ENCODE measurements at regions not wholly inside any gene's neighbourhood (a gene's known extent, or its start where the extent isn't known, plus 50 kb on each side); places are given as distances from the start of the nearest gene placed in this dataset.

DNA sequence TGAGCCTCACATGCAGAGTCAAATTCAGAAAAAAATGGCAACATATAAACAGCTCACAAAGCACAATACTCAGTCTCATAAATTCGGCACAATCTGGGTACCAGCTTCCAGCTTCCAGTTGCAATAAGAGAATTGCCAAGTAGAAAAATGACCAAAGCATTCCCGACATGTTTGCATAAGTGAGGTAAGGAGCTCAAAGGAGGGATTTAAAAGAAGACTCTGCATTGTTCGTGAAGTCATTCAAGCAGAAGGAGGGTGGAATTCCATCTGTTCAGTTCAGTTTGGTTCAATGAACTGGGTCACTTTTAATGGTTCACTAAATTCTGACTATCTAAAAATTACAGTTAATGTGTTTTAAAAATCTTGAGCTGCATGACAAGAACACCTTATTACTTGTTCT is 106.7 kb upstream of the KLHL14 start:
- Histone ChIP-seq H3K4ac (ENCODE audit: low read depth, low read length) (no peak overlapping the region), H3K23ac (ENCODE audit: insufficient read length, low read depth, low read length) (no peak overlapping the region), H3K9ac (ENCODE audit: extremely low read depth, insufficient read length, low read length) (no peak overlapping the region), H2BK120ac (ENCODE audit: low read depth, low read length, poor library complexity, severe bottlenecking) (no peak overlapping the region), H3K4me1 (ENCODE audit: insufficient read depth, low read length) (peaks cover 8% of the 10 kb centered on the region), H3K14ac (ENCODE audit: insufficient read depth, low read length) (no peak overlapping the region), H2AK5ac (ENCODE audit: insufficient read length, low read length) (no peak overlapping the region), H3K23me2 (ENCODE audit: insufficient read length, low read depth, low read length, poor library complexity, severe bottlenecking) (no peaks in the 10 kb centered on the region), H3K18ac (ENCODE audit: insufficient read length, low read depth, low read length) (no peak overlapping the region), H4K20me1 (ENCODE audit: control insufficient read depth, insufficient read depth, insufficient read length) (no peaks in the 10 kb centered on the region), H2BK15ac (ENCODE audit: low read depth, low read length) (no peak overlapping the region), H3K27me3 (ENCODE audit: insufficient read depth, low read length) (no peaks in the 10 kb centered on the region), H2BK20ac (ENCODE audit: low read depth, low read length, poor library complexity, severe bottlenecking) (no peak overlapping the region), H3K4me2 (ENCODE audit: insufficient read depth, insufficient read length, low read length) (no peak overlapping the region), H2AFZ (ENCODE audit: low read length) (no peak overlapping the region), H2BK5ac (ENCODE audit: insufficient read length, low read length) (no peak overlapping the region), H4K8ac (replicated peaks; ENCODE audit: insufficient read length, low read depth, low read length) (no peak overlapping the region), H3K79me2 (ENCODE audit: insufficient read depth, low read length) (no peaks in the 10 kb centered on the region), H2BK12ac (ENCODE audit: insufficient read length, low read depth, low read length) (no peak overlapping the region), H3K79me1 (ENCODE audit: insufficient read depth, low read depth, low read length, poor library complexity, severe bottlenecking) (no peaks in the 10 kb centered on the region), H3K27ac (ENCODE audit: insufficient read length, low read depth, low read length) (no peak overlapping the region), H4K5ac (ENCODE audit: insufficient read length, low read depth, low read length) (no peak overlapping the region), H3T11ph (ENCODE audit: low read length) (no peak overlapping the region), H3K9me3 (ENCODE audit: control insufficient read depth, low read depth, low read length) (no peaks in the 10 kb centered on the region), H4K91ac (ENCODE audit: insufficient read length, low read depth, low read length) (no peak overlapping the region), H3K56ac (ENCODE audit: insufficient read length, low read depth, low read length) (no peak overlapping the region)
- Mint-ChIP-seq H3K36me3 (ENCODE audit: insufficient read depth in 1 of 3, low read depth in 3 of 3) (peaks cover 0 to 2% (median 0%) of the 10 kb centered on the region in 3 experiments; a peak in 1 of 7 replicates), H3K9me3 (peaks cover 0 to 5% of the 10 kb centered on the region in 2 experiments; a peak in 2 of 5 replicates), H3K4me3 (no peak overlapping the region), H3K27me3 (ENCODE audit: low read depth) (no peaks in the 10 kb centered on the region; the same call in 1 of the 2 replicates), H3K27ac (no peak overlapping the region), H3K4me1 (peaks cover 18 to 19% of the 10 kb centered on the region in 2 experiments)
- no CpG with 5 or more reads among the region's 3 CpGs for WGBS (ENCODE audit: extremely low coverage, insufficient read length, low lambda C conversion rate)
- TF ChIP-seq, protein P1, sequence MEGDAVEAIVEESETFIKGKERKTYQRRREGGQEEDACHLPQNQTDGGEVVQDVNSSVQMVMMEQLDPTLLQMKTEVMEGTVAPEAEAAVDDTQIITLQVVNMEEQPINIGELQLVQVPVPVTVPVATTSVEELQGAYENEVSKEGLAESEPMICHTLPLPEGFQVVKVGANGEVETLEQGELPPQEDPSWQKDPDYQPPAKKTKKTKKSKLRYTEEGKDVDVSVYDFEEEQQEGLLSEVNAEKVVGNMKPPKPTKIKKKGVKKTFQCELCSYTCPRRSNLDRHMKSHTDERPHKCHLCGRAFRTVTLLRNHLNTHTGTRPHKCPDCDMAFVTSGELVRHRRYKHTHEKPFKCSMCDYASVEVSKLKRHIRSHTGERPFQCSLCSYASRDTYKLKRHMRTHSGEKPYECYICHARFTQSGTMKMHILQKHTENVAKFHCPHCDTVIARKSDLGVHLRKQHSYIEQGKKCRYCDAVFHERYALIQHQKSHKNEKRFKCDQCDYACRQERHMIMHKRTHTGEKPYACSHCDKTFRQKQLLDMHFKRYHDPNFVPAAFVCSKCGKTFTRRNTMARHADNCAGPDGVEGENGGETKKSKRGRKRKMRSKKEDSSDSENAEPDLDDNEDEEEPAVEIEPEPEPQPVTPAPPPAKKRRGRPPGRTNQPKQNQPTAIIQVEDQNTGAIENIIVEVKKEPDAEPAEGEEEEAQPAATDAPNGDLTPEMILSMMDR (conservative IDR thresholded peaks at IDR 0.05), result no peak
- DNase-seq, result no peak

Measured in H9 (cell line).